ENCODE measurements at regions not wholly inside any gene's neighbourhood (a gene's known extent, or its start where the extent isn't known, plus 50 kb on each side); places are given as distances from the start of the nearest gene placed in this dataset.
"Not testable (repeated sequence)": the region's sequence is repeated elsewhere in the genome, so short reads cannot be mapped to it uniquely, and the experiment has no call there.

- no peaks in the 10 kb centered on the region for H3K27me3 Mint-ChIP-seq (ENCODE audit: low read depth)
- intact Hi-C loops (cut with micrococcal nuclease): no loop called here
- H3K36me3 Mint-ChIP-seq (ENCODE audit: low read depth): no peaks in the 10 kb centered on the region
- H3K9me3 Mint-ChIP-seq: peaks cover 31% of the 10 kb centered on the region
- no peaks in the 10 kb centered on the region for H3K4me1 Mint-ChIP-seq (ENCODE audit: low read depth)
- H3K27ac Mint-ChIP-seq: no peak overlapping the region
- no peak overlapping the region for H3K4me3 Mint-ChIP-seq (ENCODE audit: low read depth)
- no peak for DNase-seq (ENCODE audit: low spot score)
Observed at GRCh38 chr2:5019324-5019723, 672.9 kb upstream of the SOX11 start.

- peaks cover 32% of the 10 kb centered on the region for H3K9me3 Mint-ChIP-seq
- intact Hi-C loops (cut with micrococcal nuclease): no loop called here
- no peak overlapping the region for H3K27ac Mint-ChIP-seq
- H3K36me3 Mint-ChIP-seq (ENCODE audit: low read depth): no peaks in the 10 kb centered on the region
- DNase-seq (ENCODE audit: low spot score): no peak
- H3K4me3 Mint-ChIP-seq (ENCODE audit: low read depth): no peak overlapping the region
- H3K4me1 Mint-ChIP-seq (ENCODE audit: low read depth): no peaks in the 10 kb centered on the region
- no peaks in the 10 kb centered on the region for H3K27me3 Mint-ChIP-seq (ENCODE audit: low read depth)
Observed at GRCh38 chr2:5020116-5020875, 671.9 kb upstream of the SOX11 start.

GRCh38 chr2:5021136-5021535 lies 671.0 kb upstream of the SOX11 start:
- Mint-ChIP-seq H3K27me3 (ENCODE audit: low read depth) (no peaks in the 10 kb centered on the region), H3K36me3 (ENCODE audit: low read depth) (no peaks in the 10 kb centered on the region), H3K4me3 (ENCODE audit: low read depth) (no peak overlapping the region), H3K27ac (no peak overlapping the region), H3K4me1 (ENCODE audit: low read depth) (no peaks in the 10 kb centered on the region), H3K9me3 (peaks cover 37% of the 10 kb centered on the region)
- DNase-seq (ENCODE audit: low spot score): no peak
- intact Hi-C loops (cut with micrococcal nuclease): no loop called here

DNA sequence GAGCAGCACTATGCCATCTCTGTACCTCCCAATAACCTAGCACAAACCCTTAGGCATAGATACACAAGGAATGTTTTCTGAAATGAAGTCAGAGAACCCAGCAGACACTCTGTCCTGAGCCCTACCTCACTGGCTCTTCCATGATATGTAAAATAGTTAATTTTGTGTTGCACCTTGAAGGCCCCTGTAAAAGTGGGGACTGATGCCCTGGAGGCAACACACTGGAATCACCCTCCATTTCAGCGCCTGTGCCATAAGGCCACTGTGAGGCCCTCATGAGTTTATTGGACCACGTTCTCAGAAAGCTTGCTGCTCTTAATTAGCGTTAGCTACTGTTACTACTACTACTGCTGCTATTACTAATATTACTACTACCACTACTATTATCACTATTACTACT lies 670.1 kb upstream of the SOX11 start:
- H3K4me3 Mint-ChIP-seq (ENCODE audit: low read depth): no peak overlapping the region
- DNase-seq (ENCODE audit: low spot score): no peak
- H3K27me3 Mint-ChIP-seq (ENCODE audit: low read depth): no peaks in the 10 kb centered on the region

GRCh38 chr2:5022708-5023635 lies 669.2 kb upstream of the SOX11 start:
- intact Hi-C loops (cut with micrococcal nuclease); DNase-seq (ENCODE audit: low spot score); H3K36me3 Mint-ChIP-seq (ENCODE audit: low read depth); H3K27ac Mint-ChIP-seq; H3K27me3 Mint-ChIP-seq (ENCODE audit: low read depth); H3K4me1 Mint-ChIP-seq (ENCODE audit: low read depth); H3K4me3 Mint-ChIP-seq (ENCODE audit: low read depth): not testable (repeated sequence)
- peaks cover 49% of the 10 kb centered on the region for H3K9me3 Mint-ChIP-seq

More for the DNA sequence above, 670.1 kb upstream of the SOX11 start:
- intact Hi-C loops (cut with micrococcal nuclease): no loop called here
- Mint-ChIP-seq H3K27ac (no peak overlapping the region), H3K9me3 (peaks cover 42% of the 10 kb centered on the region), H3K4me1 (ENCODE audit: low read depth) (no peaks in the 10 kb centered on the region), H3K36me3 (ENCODE audit: low read depth) (no peaks in the 10 kb centered on the region)

DNA sequence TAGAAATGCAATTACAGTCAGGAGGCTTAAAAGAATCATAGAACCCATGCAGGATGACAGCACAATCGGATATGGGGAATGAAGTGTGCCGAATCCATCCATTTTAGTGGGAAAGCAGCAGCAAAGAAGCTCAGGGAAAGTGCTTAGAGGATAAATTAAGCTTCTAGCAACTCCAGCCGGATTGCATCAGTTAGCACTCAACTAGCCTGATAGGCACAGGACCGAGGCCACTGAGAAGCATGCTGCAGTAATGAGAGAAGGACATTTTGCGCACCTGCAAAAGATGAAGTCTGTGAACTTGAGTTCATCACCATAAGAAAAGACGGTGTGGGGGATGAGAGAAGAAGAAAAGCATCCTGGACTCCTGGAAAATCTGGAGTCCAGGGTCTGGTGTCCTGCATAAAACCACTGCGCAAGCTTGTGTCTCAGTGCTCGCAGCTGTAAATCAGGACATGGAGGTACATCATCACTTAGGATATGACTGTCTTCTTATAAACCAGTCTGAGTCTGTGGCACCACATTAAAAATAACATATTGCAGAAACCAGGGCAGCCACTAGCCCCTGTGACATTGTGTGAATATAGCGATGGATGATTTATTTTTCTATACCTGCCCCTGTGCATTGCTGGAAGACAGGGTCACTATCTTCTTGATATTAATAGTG lies 665.5 kb upstream of the SOX11 start:
- Mint-ChIP-seq H3K27ac (no peak overlapping the region), H3K4me3 (ENCODE audit: low read depth) (no peak overlapping the region), H3K4me1 (ENCODE audit: low read depth) (no peaks in the 10 kb centered on the region), H3K36me3 (ENCODE audit: low read depth) (no peaks in the 10 kb centered on the region), H3K9me3 (peaks cover 54% of the 10 kb centered on the region), H3K27me3 (ENCODE audit: low read depth) (no peaks in the 10 kb centered on the region)
- intact Hi-C loops (cut with micrococcal nuclease): no loop called here
- DNase-seq (ENCODE audit: low spot score): no peak

DNA sequence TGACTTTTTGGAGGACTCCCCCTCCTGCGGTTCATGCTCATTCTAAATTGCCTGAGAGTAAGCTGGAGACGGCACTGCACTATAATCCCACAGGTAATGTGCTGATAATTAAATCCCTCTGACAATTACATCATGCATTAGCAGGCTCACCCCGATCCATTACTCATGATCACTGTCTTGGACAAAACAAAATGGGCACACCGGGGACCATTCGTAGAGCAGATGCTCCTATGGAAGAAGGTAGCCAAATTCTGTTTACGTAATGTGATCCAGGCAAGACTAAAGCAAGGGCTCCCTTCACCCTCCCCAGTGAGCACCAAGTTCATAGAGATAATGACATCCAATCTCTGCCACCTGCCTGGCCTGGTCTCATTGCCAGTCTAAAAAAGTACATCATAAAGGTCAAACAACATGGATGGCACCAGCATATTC lies 657.1 kb upstream of the SOX11 start:
- Mint-ChIP-seq H3K27me3 (ENCODE audit: low read depth) (no peaks in the 10 kb centered on the region), H3K4me1 (ENCODE audit: low read depth) (no peaks in the 10 kb centered on the region), H3K27ac (no peak overlapping the region), H3K36me3 (ENCODE audit: low read depth) (no peaks in the 10 kb centered on the region), H3K9me3 (peaks cover 20% of the 10 kb centered on the region), H3K4me3 (ENCODE audit: low read depth) (no peak overlapping the region)
- DNase-seq (ENCODE audit: low spot score): no peak
- intact Hi-C loops (cut with micrococcal nuclease): no loop called here

- Mint-ChIP-seq H3K36me3 (ENCODE audit: low read depth) (no peaks in the 10 kb centered on the region), H3K9me3 (peaks cover 26% of the 10 kb centered on the region), H3K27ac (no peak overlapping the region), H3K4me1 (ENCODE audit: low read depth) (no peaks in the 10 kb centered on the region), H3K4me3 (ENCODE audit: low read depth) (no peak overlapping the region), H3K27me3 (ENCODE audit: low read depth) (no peaks in the 10 kb centered on the region)
- intact Hi-C loops (cut with micrococcal nuclease): no loop called here
- DNase-seq (ENCODE audit: low spot score): no peak
Observed at GRCh38 chr2:5036256-5036655, 655.9 kb upstream of the SOX11 start.

GRCh38 chr2:5039241-5039975 lies 652.8 kb upstream of the SOX11 start:
- peaks cover 26% of the 10 kb centered on the region for H3K9me3 Mint-ChIP-seq
- H3K27me3 Mint-ChIP-seq (ENCODE audit: low read depth): no peaks in the 10 kb centered on the region
- H3K36me3 Mint-ChIP-seq (ENCODE audit: low read depth): no peaks in the 10 kb centered on the region
- intact Hi-C loops (cut with micrococcal nuclease): no loop called here
- no peaks in the 10 kb centered on the region for H3K4me1 Mint-ChIP-seq (ENCODE audit: low read depth)
- H3K4me3 Mint-ChIP-seq (ENCODE audit: low read depth): no peak overlapping the region
- no peak overlapping the region for H3K27ac Mint-ChIP-seq
- DNase-seq (ENCODE audit: low spot score): no peak

DNA sequence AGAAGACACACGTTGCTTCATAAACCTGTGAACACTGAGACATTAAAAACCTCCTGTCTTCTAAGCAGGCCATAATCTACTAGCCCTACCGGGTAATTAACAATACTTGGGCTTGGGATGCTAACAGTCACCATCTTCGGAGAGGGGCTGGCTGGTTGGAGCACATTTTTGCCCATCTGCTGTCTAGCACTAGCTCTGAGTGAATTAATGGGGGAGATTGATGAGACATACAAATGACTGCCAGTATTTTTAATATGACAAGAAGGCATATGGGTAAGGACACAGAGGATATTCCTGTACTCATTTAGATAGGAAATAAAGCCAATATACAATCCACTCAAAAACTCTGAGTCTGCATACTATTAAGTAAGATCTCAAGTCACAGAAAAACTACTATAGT lies 651.6 kb upstream of the SOX11 start:
- H3K9me3 Mint-ChIP-seq: peaks cover 31% of the 10 kb centered on the region
- H3K4me1 Mint-ChIP-seq (ENCODE audit: low read depth): no peaks in the 10 kb centered on the region
- H3K36me3 Mint-ChIP-seq (ENCODE audit: low read depth): no peaks in the 10 kb centered on the region
- intact Hi-C loops (cut with micrococcal nuclease): no loop called here
- H3K4me3 Mint-ChIP-seq (ENCODE audit: low read depth): no peak overlapping the region
- no peak for DNase-seq (ENCODE audit: low spot score)
- no peak overlapping the region for H3K27ac Mint-ChIP-seq
- H3K27me3 Mint-ChIP-seq (ENCODE audit: low read depth): no peaks in the 10 kb centered on the region

DNA sequence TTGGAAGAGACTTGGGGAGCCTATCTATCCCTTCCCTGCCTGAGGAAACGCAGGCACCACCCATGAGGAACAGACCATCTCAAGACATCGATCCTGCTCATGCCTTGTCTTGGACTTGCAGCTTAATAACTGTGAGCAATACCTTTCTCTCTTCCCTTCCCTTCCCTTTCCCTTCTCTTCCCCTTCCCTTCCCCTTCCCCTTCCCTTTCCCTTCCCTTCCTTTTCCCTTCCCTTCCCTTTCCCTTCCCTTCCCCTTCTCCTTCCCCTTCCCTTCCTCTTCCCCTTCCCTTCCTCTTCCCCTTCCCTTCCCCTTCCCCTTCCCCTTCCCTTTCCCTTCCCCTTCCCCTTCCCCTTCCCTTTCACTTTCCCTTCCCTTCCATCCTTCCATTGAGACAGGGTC lies 650.7 kb upstream of the SOX11 start:
- Mint-ChIP-seq H3K27me3 (ENCODE audit: low read depth) (no peaks in the 10 kb centered on the region), H3K4me3 (ENCODE audit: low read depth) (no peak overlapping the region), H3K9me3 (peaks cover 32% of the 10 kb centered on the region), H3K36me3 (ENCODE audit: low read depth) (no peaks in the 10 kb centered on the region), H3K4me1 (ENCODE audit: low read depth) (no peaks in the 10 kb centered on the region), H3K27ac (no peak overlapping the region)
- DNase-seq (ENCODE audit: low spot score): no peak
- intact Hi-C loops (cut with micrococcal nuclease): no loop called here

GRCh38 chr2:5042666-5043440 lies 649.3 kb upstream of the SOX11 start:
- Mint-ChIP-seq H3K4me3 (ENCODE audit: low read depth) (no peak overlapping the region), H3K36me3 (ENCODE audit: low read depth) (no peaks in the 10 kb centered on the region), H3K9me3 (peaks cover 42% of the 10 kb centered on the region), H3K27ac (no peak overlapping the region), H3K27me3 (ENCODE audit: low read depth) (no peaks in the 10 kb centered on the region), H3K4me1 (ENCODE audit: low read depth) (no peaks in the 10 kb centered on the region)
- DNase-seq (ENCODE audit: low spot score): no peak
- intact Hi-C loops (cut with micrococcal nuclease): no loop called here

All from activated T-helper 2 cell treated with anti-CD3 and anti-CD28 coated beads, Interferon-gamma antibody, Interleukin-2, Interleukin-4, amounts not matched to agents 10 μg/mL and 5 μg/mL and 100 μg/mL, durations not matched to agents 14 hours and 24 hours and 36 hours (primary cell).